Ishikawa (cell line): ENCODE measurements at regions not wholly inside any gene's neighbourhood (a gene's known extent, or its start where the extent isn't known, plus 50 kb on each side); places are given as distances from the start of the nearest gene placed in this dataset.

Source experiments
- CEBPB ChIP-seq: IDR thresholded peaks from 2 replicates; pipeline ENCODE4 v1.6.1; 2012
- CREB1 ChIP-seq: IDR thresholded peaks from 2 replicates; pipeline ENCODE4 v1.6.1; 2012; ENCODE audit warnings: low read depth
- EP300 ChIP-seq: IDR thresholded peaks from 2 replicates; pipeline ENCODE4 v1.6.1; 2012; ENCODE audit warnings: borderline replicate concordance
- MAX ChIP-seq: IDR thresholded peaks from 2 replicates; pipeline ENCODE4 v1.6.1; 2012
- RAD21 ChIP-seq: IDR thresholded peaks from 2 replicates; pipeline ENCODE4 v1.6.1; 2012; ENCODE audit warnings: low read depth
- TAF1 ChIP-seq: IDR thresholded peaks from 2 replicates; pipeline ENCODE4 v1.6.1; 2012; ENCODE audit warnings: low read depth, mild to moderate bottlenecking
- TCF12 ChIP-seq: IDR thresholded peaks from 2 replicates; pipeline ENCODE4 v1.6.1; 2012; ENCODE audit warnings: low read depth
- TEAD4 ChIP-seq: IDR thresholded peaks from 2 replicates; pipeline ENCODE4 v1.6.1; 2012
- YY1 ChIP-seq: IDR thresholded peaks from 2 replicates; pipeline ENCODE4 v1.6.1; 2012; ENCODE audit warnings: low read depth
- ZBTB7A ChIP-seq: IDR thresholded peaks from 2 replicates; pipeline ENCODE4 v1.6.1; 2012; ENCODE audit warnings: low read depth

- TF ChIP-seq EP300 = no peak
- no peak for TF ChIP-seq MAX
- TF ChIP-seq CEBPB = no peak
- TF ChIP-seq ZBTB7A = no peak
- no peak for TF ChIP-seq CREB1
- TF ChIP-seq RAD21 = no peak
- no peak for TF ChIP-seq YY1
- TF ChIP-seq TAF1 = no peak
- no peak for TF ChIP-seq TEAD4
- no peak for TF ChIP-seq TCF12
Measured at GRCh38 chr10:3530783-3531645, 254.0 kb downstream of the KLF6 start.
